MCF 10A (cell line): ENCODE measurements at regions not wholly inside any gene's neighbourhood (a gene's known extent, or its start where the extent isn't known, plus 50 kb on each side); places are given as distances from the start of the nearest gene placed in this dataset.
A peak's percentile ranks its signal among the peaks of the same experiment; 100 is the strongest.

Experiments used
- BruUV-seq: library from RNA; stranded (reverse); fragments of 400-500 nt; replicated peaks from 2 replicates; lab custom pipeline; 2021; lab: Mats Ljungman, UMichigan
- CTCF ChIA-PET: fragments of 300-600 bp; sonication (Branson Sonifier 250); formaldehyde crosslinking; extraction: SDS; loops from one replicate; lab custom pipeline; 2021; ENCODE audit warnings: antibody characterized with exemption, inconsistent platforms; lab: Yijun Ruan, JAX
- POLR2A ChIA-PET: fragments of 300-600, 350-650 bp; sonication (Branson Sonifier 250); formaldehyde crosslinking; extraction: SDS; loops from one replicate; lab custom pipeline; 2020; ENCODE audit warnings: antibody characterized with exemption, inconsistent platforms; lab: Yijun Ruan, JAX
- DNase-seq: peaks from one replicate; pipeline ENCODE4 v3.0.0-alpha.2; 2018; ENCODE audit not compliant: unreplicated experiment
- H3K27ac Mint-ChIP-seq: one replicate; pipeline ENCODE4 v1.8.0; 2022; ENCODE audit warnings: mild to moderate bottlenecking, low read depth, mixed read lengths; ENCODE audit not compliant: unreplicated experiment
- H3K27me3 Mint-ChIP-seq: one replicate; pipeline ENCODE4 v1.8.0; 2022; ENCODE audit warnings: mixed read lengths; ENCODE audit not compliant: insufficient read depth, unreplicated experiment
- H3K36me3 Mint-ChIP-seq: one replicate; pipeline ENCODE4 v1.8.0; 2022; ENCODE audit warnings: mild to moderate bottlenecking, moderate library complexity, mixed read lengths; ENCODE audit not compliant: insufficient read depth, unreplicated experiment
- H3K4me1 Mint-ChIP-seq: one replicate; pipeline ENCODE4 v1.8.0; 2022; ENCODE audit warnings: mixed read lengths; ENCODE audit not compliant: insufficient read depth, unreplicated experiment
- H3K4me3 Mint-ChIP-seq: one replicate; pipeline ENCODE4 v1.8.0; 2022; ENCODE audit warnings: mild to moderate bottlenecking, moderate library complexity, mixed read lengths; ENCODE audit not compliant: unreplicated experiment
- H3K9me3 Mint-ChIP-seq: one replicate; pipeline ENCODE4 v1.8.0; 2022; ENCODE audit warnings: mixed read lengths; ENCODE audit not compliant: unreplicated experiment
- intact Hi-C: fragments of 100-400 bp; cut with micrococcal nuclease; formaldehyde crosslinking; loops from 2 replicates; pipeline ENCODE4 v1.14.1; 2022
- TF ChIP-seq, protein P1 (sequence below): fragments of 200-600 bp; IDR thresholded peaks from one replicate; pipeline ENCODE4 v1.8.0; 2022; ENCODE audit warnings: antibody characterized with exemption, mild to moderate bottlenecking; ENCODE audit not compliant: unreplicated experiment

DNA sequence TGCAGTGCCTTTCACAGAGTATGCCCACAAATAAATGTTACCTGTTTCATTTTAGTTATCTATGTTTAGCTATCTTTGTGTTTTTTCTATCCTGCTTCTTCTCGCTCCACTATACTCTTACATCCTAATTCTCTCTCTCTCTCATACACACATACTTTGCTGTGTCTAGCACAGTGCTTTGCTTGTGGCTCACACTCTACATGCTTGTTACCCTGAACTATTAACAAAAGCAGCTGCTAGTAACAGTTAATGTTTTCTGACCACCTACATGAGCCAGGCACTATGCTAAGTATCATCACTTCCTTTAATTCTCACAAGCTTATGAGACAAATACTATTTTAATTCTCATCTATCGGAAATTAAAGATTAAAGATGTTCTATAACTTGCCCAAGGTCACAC, 390.5 kb upstream of the HNRNPA3 start:
- no peak overlapping the region for H3K27ac Mint-ChIP-seq
- no TSS peak for BruUV-seq
- DNase-seq = no peak
- ChIA-PET CTCF (interaction anchor here (0.5 to 4.0 kb wide), 9 partner anchors 19 to 694 kb away, joined by 3 to 21 read pairs (median 3); no protein-coding TSS in a partner anchor), POLR2A (interaction anchor here (0.7 kb wide), 1 partner anchor 15 kb away, joined by 3 read pairs; no protein-coding TSS in a partner anchor)
- no peaks in the 10 kb centered on the region for H3K9me3 Mint-ChIP-seq
- H3K4me3 Mint-ChIP-seq = no peak overlapping the region
- H3K4me1 Mint-ChIP-seq = no peaks in the 10 kb centered on the region
- H3K36me3 Mint-ChIP-seq = no peaks in the 10 kb centered on the region
- TF ChIP-seq, protein P1, sequence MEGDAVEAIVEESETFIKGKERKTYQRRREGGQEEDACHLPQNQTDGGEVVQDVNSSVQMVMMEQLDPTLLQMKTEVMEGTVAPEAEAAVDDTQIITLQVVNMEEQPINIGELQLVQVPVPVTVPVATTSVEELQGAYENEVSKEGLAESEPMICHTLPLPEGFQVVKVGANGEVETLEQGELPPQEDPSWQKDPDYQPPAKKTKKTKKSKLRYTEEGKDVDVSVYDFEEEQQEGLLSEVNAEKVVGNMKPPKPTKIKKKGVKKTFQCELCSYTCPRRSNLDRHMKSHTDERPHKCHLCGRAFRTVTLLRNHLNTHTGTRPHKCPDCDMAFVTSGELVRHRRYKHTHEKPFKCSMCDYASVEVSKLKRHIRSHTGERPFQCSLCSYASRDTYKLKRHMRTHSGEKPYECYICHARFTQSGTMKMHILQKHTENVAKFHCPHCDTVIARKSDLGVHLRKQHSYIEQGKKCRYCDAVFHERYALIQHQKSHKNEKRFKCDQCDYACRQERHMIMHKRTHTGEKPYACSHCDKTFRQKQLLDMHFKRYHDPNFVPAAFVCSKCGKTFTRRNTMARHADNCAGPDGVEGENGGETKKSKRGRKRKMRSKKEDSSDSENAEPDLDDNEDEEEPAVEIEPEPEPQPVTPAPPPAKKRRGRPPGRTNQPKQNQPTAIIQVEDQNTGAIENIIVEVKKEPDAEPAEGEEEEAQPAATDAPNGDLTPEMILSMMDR = no peak
- peaks cover 60% of the 10 kb centered on the region for H3K27me3 Mint-ChIP-seq
- intact Hi-C loops = no loop called here

DNA sequence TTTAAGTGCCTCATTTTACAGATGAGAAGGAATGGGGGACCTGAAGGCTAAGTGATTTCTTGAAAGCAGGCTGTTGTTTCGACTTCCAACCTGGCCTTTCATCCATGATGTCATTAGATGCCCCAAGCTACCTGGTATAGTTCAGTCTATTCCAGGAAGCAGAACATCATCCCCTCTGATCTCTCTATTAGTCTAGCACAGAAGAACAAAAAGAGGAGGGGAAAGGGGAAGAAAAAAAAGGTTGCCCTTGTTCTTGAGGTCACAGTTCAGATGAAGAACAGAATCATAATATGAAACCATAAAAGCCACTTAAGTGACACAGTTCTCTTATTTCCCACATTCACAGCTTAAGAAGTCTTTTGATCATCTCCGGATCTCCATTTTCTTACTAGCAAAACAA, 386.2 kb upstream of the HNRNPA3 start:
- ChIA-PET POLR2A (no interaction called here), CTCF (interaction anchor here (0.6 to 1.7 kb wide), 4 partner anchors 9 to 321 kb away, joined by 3 to 5 read pairs (median 4); no protein-coding TSS in a partner anchor)
- intact Hi-C loops = no loop called here
- no peak overlapping the region for H3K4me3 Mint-ChIP-seq
- BruUV-seq = no TSS peak
- H3K36me3 Mint-ChIP-seq = no peaks in the 10 kb centered on the region
- no peak overlapping the region for H3K27ac Mint-ChIP-seq
- H3K27me3 Mint-ChIP-seq = peaks cover 92% of the 10 kb centered on the region
- no peaks in the 10 kb centered on the region for H3K4me1 Mint-ChIP-seq
- no peak for DNase-seq
- TF ChIP-seq, protein P1 = no peak
- no peaks in the 10 kb centered on the region for H3K9me3 Mint-ChIP-seq

DNA sequence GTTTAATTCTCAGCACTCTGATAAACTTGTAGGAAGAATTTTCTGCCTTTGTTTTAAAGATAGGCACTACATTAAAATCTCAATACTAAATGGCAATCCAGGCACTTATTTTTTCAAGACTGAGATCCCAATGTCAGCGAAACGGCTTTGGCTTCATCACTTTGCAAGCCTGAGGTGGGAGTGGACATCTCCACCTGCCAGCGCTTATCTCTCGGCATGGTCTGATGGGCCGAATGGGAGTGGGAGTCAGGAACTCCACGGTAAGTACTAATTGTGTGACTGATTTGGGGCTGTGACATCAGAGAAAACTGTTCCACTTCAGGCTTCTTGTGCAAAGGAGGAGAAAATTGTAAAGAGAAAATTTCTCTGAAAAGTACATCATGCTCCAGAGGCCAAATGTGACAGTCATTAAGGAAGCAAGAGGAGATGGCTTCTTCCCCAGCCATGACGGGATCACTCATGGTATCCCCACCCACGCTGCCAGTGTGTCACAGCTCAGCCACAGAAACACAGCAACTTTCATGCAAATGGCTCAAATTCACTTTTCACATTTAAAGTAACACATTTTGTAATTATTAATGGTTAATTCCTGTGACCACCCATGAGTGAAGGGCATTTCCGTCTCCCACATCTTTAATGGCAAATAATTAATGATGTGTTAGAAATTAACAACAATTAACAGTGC, 385.5 kb upstream of the HNRNPA3 start:
- TF ChIP-seq, protein P1 = no peak
- H3K27me3 Mint-ChIP-seq = peaks cover 92% of the 10 kb centered on the region
- ChIA-PET CTCF (interaction anchor here (0.6 to 4.2 kb wide), 4 partner anchors 9 to 321 kb away, joined by 3 to 17 read pairs (median 4); no protein-coding TSS in a partner anchor), POLR2A (interaction anchor here (0.6 kb wide), 1 partner anchor 315 kb away, joined by 3 read pairs; no protein-coding TSS in a partner anchor)
- DNase-seq = no peak
- no peak overlapping the region for H3K27ac Mint-ChIP-seq
- BruUV-seq = no TSS peak
- H3K4me3 Mint-ChIP-seq = no peak overlapping the region
- H3K9me3 Mint-ChIP-seq = no peaks in the 10 kb centered on the region
- no peaks in the 10 kb centered on the region for H3K36me3 Mint-ChIP-seq
- no peaks in the 10 kb centered on the region for H3K4me1 Mint-ChIP-seq
- intact Hi-C loops = no loop called here

DNA sequence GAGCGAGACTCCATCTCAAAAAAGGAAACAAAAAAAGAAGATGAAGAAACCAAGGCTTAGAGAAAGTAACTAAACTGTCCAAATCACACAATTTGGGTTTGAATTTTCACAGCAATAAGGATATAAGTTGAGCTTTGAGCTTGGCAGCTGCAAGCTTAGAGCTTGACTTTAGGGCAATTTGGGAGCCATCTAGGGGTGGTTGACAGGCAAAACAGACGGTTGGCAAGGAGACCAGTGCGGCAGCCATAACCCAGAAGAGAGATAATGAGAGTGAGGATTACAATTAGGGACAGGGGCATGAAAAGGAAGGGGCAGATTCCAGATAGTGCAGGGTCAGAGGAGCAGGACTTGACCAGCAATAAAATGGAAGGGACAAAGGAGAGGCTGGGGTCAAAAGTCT, 382.2 kb upstream of the HNRNPA3 start:
- peak; percentile 18 for DNase-seq
- TF ChIP-seq, protein P1 = no peak
- Mint-ChIP-seq H3K9me3 (no peaks in the 10 kb centered on the region), H3K4me3 (no peak overlapping the region), H3K4me1 (no peaks in the 10 kb centered on the region), H3K27me3 (peaks cover 90% of the 10 kb centered on the region), H3K36me3 (no peaks in the 10 kb centered on the region), H3K27ac (no peak overlapping the region)
- intact Hi-C loops = no loop called here
- no TSS peak for BruUV-seq
- POLR2A ChIA-PET = no interaction called here
- CTCF ChIA-PET = interaction anchor here (1.4 to 4.2 kb wide), 2 partner anchors 16 to 318 kb away, joined by 4 to 17 read pairs; no protein-coding TSS in a partner anchor
